Ishikawa (cell line): ENCODE measurements at regions not wholly inside any gene's neighbourhood (a gene's known extent, or its start where the extent isn't known, plus 50 kb on each side); places are given as distances from the start of the nearest gene placed in this dataset.

Experiments
- CEBPB ChIP-seq: IDR thresholded peaks from 2 replicates; pipeline ENCODE4 v1.6.1; 2012
- CREB1 ChIP-seq: IDR thresholded peaks from 2 replicates; pipeline ENCODE4 v1.6.1; 2012; ENCODE audit warnings: low read depth
- EGR1 ChIP-seq: IDR thresholded peaks from 2 replicates; pipeline ENCODE4 v1.6.1; 2012
- EP300 ChIP-seq: IDR thresholded peaks from 2 replicates; pipeline ENCODE4 v1.6.1; 2012; ENCODE audit warnings: borderline replicate concordance
- FOXM1 ChIP-seq: IDR thresholded peaks from 2 replicates; pipeline ENCODE4 v1.6.1; 2012; ENCODE audit warnings: low read depth, borderline replicate concordance
- NFIC ChIP-seq: IDR thresholded peaks from 2 replicates; pipeline ENCODE4 v1.6.1; 2012
- RAD21 ChIP-seq: IDR thresholded peaks from 2 replicates; pipeline ENCODE4 v1.6.1; 2012; ENCODE audit warnings: low read depth
- TAF1 ChIP-seq: IDR thresholded peaks from 2 replicates; pipeline ENCODE4 v1.6.1; 2012; ENCODE audit warnings: low read depth, mild to moderate bottlenecking
- TCF12 ChIP-seq: IDR thresholded peaks from 2 replicates; pipeline ENCODE4 v1.6.1; 2012; ENCODE audit warnings: low read depth
- TEAD4 ChIP-seq: IDR thresholded peaks from 2 replicates; pipeline ENCODE4 v1.6.1; 2012
- YY1 ChIP-seq: IDR thresholded peaks from 2 replicates; pipeline ENCODE4 v1.6.1; 2012; ENCODE audit warnings: low read depth
- ZBTB7A ChIP-seq: IDR thresholded peaks from 2 replicates; pipeline ENCODE4 v1.6.1; 2012; ENCODE audit warnings: low read depth
- TF ChIP-seq, protein P1 (sequence below): IDR thresholded peaks from 2 replicates; pipeline ENCODE4 v1.6.1; 2012; ENCODE audit warnings: low read depth, mild to moderate bottlenecking
- TF ChIP-seq, protein P2 (sequence below): IDR thresholded peaks from 2 replicates; pipeline ENCODE4 v1.6.1; 2012
- TF ChIP-seq, protein P3 (sequence below): IDR thresholded peaks from 2 replicates; pipeline ENCODE4 v1.6.1; 2012

DNA sequence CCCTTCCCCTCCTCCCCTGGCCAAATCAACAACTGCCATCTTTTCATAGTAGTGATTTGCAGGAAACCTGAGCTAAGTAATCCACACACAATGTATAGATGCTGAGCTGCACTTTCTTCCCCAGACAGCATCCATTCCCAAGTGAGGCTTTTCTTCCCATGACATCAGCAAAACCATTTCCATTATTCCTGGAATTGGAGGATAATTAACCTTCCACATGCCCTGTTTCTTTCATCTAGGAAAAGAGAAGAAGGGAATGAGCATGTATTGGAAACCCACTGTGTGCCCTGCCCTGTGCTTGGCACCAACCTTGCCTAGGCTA lies 268.0 kb downstream of the ZSWIM6 start:
- TF ChIP-seq CEBPB (no peak), ZBTB7A (no peak), CREB1 (no peak), EGR1 (no peak), YY1 (no peak), RAD21 (no peak), FOXM1 (no peak), EP300 (no peak)
- TF ChIP-seq, protein P1, sequence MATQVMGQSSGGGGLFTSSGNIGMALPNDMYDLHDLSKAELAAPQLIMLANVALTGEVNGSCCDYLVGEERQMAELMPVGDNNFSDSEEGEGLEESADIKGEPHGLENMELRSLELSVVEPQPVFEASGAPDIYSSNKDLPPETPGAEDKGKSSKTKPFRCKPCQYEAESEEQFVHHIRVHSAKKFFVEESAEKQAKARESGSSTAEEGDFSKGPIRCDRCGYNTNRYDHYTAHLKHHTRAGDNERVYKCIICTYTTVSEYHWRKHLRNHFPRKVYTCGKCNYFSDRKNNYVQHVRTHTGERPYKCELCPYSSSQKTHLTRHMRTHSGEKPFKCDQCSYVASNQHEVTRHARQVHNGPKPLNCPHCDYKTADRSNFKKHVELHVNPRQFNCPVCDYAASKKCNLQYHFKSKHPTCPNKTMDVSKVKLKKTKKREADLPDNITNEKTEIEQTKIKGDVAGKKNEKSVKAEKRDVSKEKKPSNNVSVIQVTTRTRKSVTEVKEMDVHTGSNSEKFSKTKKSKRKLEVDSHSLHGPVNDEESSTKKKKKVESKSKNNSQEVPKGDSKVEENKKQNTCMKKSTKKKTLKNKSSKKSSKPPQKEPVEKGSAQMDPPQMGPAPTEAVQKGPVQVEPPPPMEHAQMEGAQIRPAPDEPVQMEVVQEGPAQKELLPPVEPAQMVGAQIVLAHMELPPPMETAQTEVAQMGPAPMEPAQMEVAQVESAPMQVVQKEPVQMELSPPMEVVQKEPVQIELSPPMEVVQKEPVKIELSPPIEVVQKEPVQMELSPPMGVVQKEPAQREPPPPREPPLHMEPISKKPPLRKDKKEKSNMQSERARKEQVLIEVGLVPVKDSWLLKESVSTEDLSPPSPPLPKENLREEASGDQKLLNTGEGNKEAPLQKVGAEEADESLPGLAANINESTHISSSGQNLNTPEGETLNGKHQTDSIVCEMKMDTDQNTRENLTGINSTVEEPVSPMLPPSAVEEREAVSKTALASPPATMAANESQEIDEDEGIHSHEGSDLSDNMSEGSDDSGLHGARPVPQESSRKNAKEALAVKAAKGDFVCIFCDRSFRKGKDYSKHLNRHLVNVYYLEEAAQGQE: no peak
- TF ChIP-seq, protein P2, sequence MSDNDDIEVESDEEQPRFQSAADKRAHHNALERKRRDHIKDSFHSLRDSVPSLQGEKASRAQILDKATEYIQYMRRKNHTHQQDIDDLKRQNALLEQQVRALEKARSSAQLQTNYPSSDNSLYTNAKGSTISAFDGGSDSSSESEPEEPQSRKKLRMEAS: no peak
- TF ChIP-seq, protein P3, sequence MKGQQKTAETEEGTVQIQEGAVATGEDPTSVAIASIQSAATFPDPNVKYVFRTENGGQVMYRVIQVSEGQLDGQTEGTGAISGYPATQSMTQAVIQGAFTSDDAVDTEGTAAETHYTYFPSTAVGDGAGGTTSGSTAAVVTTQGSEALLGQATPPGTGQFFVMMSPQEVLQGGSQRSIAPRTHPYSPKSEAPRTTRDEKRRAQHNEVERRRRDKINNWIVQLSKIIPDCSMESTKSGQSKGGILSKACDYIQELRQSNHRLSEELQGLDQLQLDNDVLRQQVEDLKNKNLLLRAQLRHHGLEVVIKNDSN: no peak

DNA sequence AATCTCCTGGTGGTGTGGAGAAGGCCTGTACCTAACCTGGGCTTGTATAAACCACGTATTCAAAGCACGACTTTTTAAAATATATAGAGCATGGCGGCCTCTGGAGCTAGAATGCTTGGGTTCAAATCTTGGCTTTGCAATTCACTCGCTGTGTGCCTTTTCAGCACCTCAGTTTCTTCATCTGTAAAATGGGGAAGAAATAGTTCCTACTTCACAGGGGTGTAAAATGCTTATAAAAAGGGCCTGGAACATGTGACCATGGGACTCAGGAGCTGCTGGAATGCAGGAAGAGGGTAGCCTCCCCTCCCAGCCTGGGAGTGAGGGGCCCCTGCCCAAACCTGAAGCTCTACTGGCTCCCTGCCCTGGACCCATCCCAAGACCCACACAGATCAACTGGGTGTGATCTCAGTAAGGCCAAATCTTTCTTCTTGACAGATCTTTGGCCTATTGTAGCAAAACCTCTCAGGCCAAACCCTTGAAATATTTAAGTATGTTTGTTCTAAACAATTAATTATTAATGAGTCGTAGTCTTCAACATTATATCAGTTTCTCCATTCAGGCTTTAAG lies 269.0 kb downstream of the ZSWIM6 start:
- TF ChIP-seq YY1: no peak
- TF ChIP-seq CEBPB: no peak
- TF ChIP-seq EP300: no peak
- no peak for TF ChIP-seq NFIC
- TF ChIP-seq TEAD4: no peak
- TF ChIP-seq RAD21: no peak
- TF ChIP-seq ZBTB7A: no peak
- TF ChIP-seq, protein P1: no peak
- TF ChIP-seq TCF12: no peak
- no peak for TF ChIP-seq EGR1
- no peak for TF ChIP-seq TAF1
- TF ChIP-seq, protein P2: no peak

DNA sequence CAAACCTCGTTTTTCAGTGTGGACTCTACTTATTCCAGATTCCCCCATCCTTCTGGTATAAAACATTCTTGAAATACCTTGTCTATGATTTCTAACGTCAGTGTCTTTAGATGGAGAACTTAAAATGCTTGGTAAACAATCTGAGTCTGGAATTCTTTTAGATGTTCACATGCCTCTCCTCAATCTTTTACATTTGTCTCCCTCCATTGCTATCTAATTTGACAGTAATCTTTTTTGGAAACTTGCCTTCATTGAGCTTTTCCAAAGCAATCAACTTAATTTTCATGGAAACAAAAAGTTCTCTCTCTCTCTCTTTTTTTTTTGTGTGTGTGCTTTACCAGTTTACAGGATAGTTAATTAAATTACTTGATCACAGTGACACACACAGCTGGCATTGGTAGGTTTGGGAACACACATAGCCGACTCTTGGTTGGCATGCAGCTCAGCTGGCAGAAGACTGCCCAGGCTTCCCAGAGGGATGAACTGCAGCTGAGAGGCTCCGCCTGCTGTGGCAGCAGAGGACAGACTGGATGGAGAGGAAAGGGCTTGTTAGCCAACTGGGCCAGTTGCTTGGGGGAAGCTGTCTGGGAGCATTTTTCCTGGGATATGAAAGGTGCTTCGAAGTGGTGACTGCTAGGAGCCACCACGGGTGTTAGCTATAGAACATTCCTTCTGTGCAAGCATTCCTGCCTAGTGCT lies 271.3 kb downstream of the ZSWIM6 start:
- TF ChIP-seq TCF12: no peak
- TF ChIP-seq YY1: no peak
- TF ChIP-seq TAF1: no peak
- no peak for TF ChIP-seq CREB1
- peak; percentile 7; the same call in 1 of the 2 replicates for TF ChIP-seq RAD21
- no peak for TF ChIP-seq FOXM1
- TF ChIP-seq, protein P2: no peak
- TF ChIP-seq, protein P1: no peak

DNA sequence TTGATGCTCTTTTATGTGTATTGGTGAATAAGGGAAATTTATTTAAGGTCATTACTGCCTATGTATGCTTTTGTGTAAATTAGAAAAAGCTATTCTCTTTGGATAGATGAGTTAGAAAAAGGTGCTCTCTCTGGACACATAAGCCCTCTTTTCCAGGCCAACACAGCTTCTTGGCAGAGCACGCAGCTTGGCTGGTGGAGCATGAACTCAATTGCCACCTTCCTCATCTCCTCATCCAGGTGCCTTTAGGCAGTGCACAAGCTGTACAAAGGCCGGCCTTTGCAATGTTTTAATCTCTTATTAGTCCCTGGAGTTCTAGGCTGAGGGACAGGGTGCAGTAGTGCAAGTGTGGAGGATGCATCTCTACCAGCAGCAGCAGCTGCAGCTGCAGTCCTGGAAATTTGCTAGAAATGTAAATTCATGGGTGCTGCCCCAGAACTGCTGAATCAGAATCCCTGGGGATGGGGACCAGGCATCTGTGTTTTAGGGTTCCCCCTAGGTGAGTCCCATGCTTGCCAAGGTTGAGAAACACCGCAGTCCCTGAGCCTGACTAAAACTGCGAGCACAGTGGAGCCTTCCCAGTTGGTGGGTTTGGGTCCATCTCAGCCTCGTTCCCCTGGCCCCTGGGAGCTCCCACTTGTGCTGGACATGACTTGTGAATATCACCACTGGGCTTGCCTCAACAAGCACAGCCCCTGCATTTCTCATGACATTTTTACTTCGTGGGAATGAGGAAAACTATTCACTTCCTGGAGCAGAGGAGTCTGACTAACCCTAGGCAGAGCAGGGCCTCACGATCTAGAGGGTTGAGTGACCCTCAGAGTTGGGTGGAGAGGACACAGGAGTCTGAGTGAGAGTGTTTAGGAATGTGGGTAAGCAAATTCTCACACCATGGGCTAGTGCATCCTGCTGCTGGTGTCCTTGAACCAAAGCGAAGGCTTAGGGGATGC lies 272.3 kb downstream of the ZSWIM6 start:
- TF ChIP-seq, protein P1: no peak
- no peak for TF ChIP-seq EGR1
- no peak for TF ChIP-seq YY1
- TF ChIP-seq CEBPB: no peak
- no peak for TF ChIP-seq FOXM1
- no peak for TF ChIP-seq TAF1
- TF ChIP-seq TCF12: no peak
- TF ChIP-seq NFIC: no peak
- TF ChIP-seq, protein P3: no peak
- TF ChIP-seq TEAD4: no peak
- TF ChIP-seq, protein P2: no peak
- TF ChIP-seq EP300: no peak
